Upper lobe of right lung (tissue), 1 donor: ENCODE measurements at regions not wholly inside any gene's neighbourhood (a gene's known extent, or its start where the extent isn't known, plus 50 kb on each side); places are given as distances from the start of the nearest gene placed in this dataset.
"Not testable (repeated sequence)": the region's sequence is repeated elsewhere in the genome, so short reads cannot be mapped to it uniquely, and the experiment has no call there.

Experiments used
- ATAC-seq: fragments of 200-7000 bp; cut with Tn5 transposase; one replicate; pipeline ENCODE4 v1.9.1; 2020; ENCODE audit warnings: mild to moderate bottlenecking, moderate library complexity
- DNase-seq: peaks from one replicate; pipeline ENCODE4 v3.0.0-alpha.2; 2020
- H3K27ac ChIP-seq: fragments of 200-600 bp; one replicate; pipeline ENCODE4 v1.8.0; 2022
- H3K27me3 ChIP-seq: fragments of 200-600 bp; one replicate; pipeline ENCODE4 v1.8.0; 2022; ENCODE audit warnings: mild to moderate bottlenecking
- H3K36me3 ChIP-seq: fragments of 200-600 bp; one replicate; pipeline ENCODE4 v1.8.0; 2022
- H3K4me1 ChIP-seq: fragments of 200-600 bp; one replicate; pipeline ENCODE4 v1.8.0; 2022
- H3K4me3 ChIP-seq: fragments of 200-600 bp; one replicate; pipeline ENCODE4 v1.8.0; 2022; ENCODE audit warnings: mild to moderate bottlenecking
- H3K9me3 ChIP-seq: fragments of 200-600 bp; one replicate; pipeline ENCODE4 v1.8.0; 2022
- CTCF ChIP-seq: fragments of 200-600 bp; IDR thresholded peaks from one replicate; pipeline ENCODE4 v1.8.0; 2022; ENCODE audit warnings: antibody characterized with exemption
- intact Hi-C: fragments of 100-400 bp; cut with DNase I; formaldehyde crosslinking; loops from one replicate; pipeline ENCODE4 v1.11.0; 2022
- donor health status: DM: no; HTN: yes; CAD: no; lungs with severe emphysema.

DNA sequence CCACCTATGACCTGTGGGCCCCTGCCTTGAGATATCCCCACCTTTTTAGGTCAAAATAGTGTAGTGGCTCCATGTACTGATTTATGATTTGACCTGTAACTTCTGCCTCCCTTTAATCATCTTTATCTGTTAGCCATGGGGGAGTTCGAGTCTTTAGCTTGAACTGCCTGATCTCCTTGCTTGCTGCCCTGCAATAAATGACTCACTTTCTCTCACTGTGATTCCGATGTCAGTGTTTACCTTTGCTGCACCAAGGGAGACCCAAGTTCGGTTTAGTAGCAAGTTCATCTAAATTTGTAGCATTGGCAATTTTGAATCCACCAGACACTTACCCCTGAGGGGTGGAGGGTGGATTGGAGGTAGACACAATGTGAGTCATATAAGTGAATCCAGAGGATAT is 814.6 kb upstream of the AUTS2 start:
- DNase-seq = no peak
- no peak overlapping the region for H3K27ac ChIP-seq
- TF ChIP-seq CTCF = no peak
- no peak overlapping the region for H3K4me3 ChIP-seq
- H3K9me3 ChIP-seq = no peaks in the 10 kb centered on the region
- no peaks in the 10 kb centered on the region for H3K4me1 ChIP-seq
- ATAC-seq = no peak
- no peaks in the 10 kb centered on the region for H3K27me3 ChIP-seq
- intact Hi-C loops = no loop called here
- H3K36me3 ChIP-seq = no peaks in the 10 kb centered on the region

GRCh38 chr7:68785036-68785435 is 813.2 kb upstream of the AUTS2 start:
- Histone ChIP-seq H3K4me3 (no peak overlapping the region), H3K36me3 (no peaks in the 10 kb centered on the region), H3K27me3 (no peaks in the 10 kb centered on the region), H3K27ac (no peak overlapping the region), H3K4me1 (no peaks in the 10 kb centered on the region), H3K9me3 (no peaks in the 10 kb centered on the region)
- intact Hi-C loops = no loop called here
- ATAC-seq = no peak
- no peak for DNase-seq
- TF ChIP-seq CTCF = no peak

DNA sequence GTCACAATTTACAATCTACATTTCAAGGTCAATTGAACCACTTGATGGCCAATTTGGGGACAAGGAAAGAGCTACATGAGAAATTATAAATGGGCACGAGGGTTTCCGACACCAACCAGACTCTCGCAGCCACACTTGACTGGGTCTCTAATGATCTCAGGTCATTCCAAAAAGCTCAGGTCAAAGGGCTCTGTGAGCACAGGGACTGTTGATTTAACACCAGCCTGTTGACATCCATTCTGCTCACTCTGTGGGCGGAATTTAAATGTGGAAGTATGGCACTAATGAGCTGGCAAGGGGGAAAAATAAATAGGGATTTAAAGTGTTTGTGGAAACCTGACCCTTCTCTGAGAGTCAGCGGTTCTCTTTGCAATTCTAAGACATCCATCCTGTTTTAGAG is 810.7 kb upstream of the AUTS2 start:
- Histone ChIP-seq H3K27ac (no peak overlapping the region), H3K27me3 (no peaks in the 10 kb centered on the region), H3K4me1 (no peaks in the 10 kb centered on the region), H3K4me3 (no peak overlapping the region), H3K9me3 (no peaks in the 10 kb centered on the region), H3K36me3 (no peaks in the 10 kb centered on the region)
- TF ChIP-seq CTCF = no peak
- no peak for DNase-seq
- intact Hi-C loops = no loop called here
- no peak for ATAC-seq

GRCh38 chr7:68788529-68788928 is 809.7 kb upstream of the AUTS2 start:
- H3K27me3 ChIP-seq, H3K9me3 ChIP-seq, ATAC-seq, H3K4me3 ChIP-seq, H3K4me1 ChIP-seq, H3K27ac ChIP-seq, intact Hi-C loops, H3K36me3 ChIP-seq, DNase-seq: not testable (repeated sequence)

DNA sequence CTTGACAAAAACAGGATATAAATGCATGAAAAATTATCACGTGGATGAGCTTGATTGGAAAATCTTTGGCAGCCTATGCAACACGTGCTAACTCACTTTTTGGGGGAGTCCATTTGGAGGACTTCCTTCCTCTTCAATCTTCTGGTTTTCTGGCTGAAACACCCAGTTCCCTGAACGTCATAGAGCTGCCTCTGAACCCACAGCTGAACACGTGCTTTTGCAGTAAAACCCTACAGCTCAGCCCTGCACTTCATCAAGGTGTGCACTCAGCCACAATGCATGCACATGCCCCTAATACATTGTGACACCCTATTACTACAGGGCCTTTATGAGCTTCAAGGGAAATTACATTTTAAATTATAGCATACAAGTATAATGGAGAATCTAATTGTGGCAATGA is 808.7 kb upstream of the AUTS2 start:
- TF ChIP-seq CTCF = no peak
- H3K4me1 ChIP-seq = no peaks in the 10 kb centered on the region
- H3K36me3 ChIP-seq = no peaks in the 10 kb centered on the region
- intact Hi-C loops = no loop called here
- no peak overlapping the region for H3K27ac ChIP-seq
- no peaks in the 10 kb centered on the region for H3K27me3 ChIP-seq
- no peak overlapping the region for H3K4me3 ChIP-seq
- no peaks in the 10 kb centered on the region for H3K9me3 ChIP-seq
- ATAC-seq (no peak), DNase-seq (no peak)

- TF ChIP-seq CTCF = no peak
- Histone ChIP-seq H3K4me1 (no peaks in the 10 kb centered on the region), H3K36me3 (no peaks in the 10 kb centered on the region), H3K27ac (no peak overlapping the region), H3K9me3 (no peaks in the 10 kb centered on the region), H3K27me3 (no peaks in the 10 kb centered on the region), H3K4me3 (no peak overlapping the region)
- ATAC-seq (no peak), DNase-seq (no peak)
- intact Hi-C loops = no loop called here
Measured at GRCh38 chr7:68792351-68792750, 805.9 kb upstream of the AUTS2 start.
